Endodermal cell (in vitro differentiated cells): ENCODE measurements at regions not wholly inside any gene's neighbourhood (a gene's known extent, or its start where the extent isn't known, plus 50 kb on each side); places are given as distances from the start of the nearest gene placed in this dataset.

Experiments used
- DNase-seq: peaks from one replicate; pipeline ENCODE4 v3.0.0-alpha.2; 2017
- H3K27ac ChIP-seq: 2 replicates; pipeline ENCODE4 v1.5.1; 2013; ENCODE audit warnings: mild to moderate bottlenecking, low read depth, low read length, moderate library complexity
- H3K27me3 ChIP-seq: 2 replicates; pipeline ENCODE4 v1.6.1; 2013; ENCODE audit warnings: mild to moderate bottlenecking, low read length, moderate library complexity; ENCODE audit not compliant: insufficient read depth, control insufficient read depth, poor library complexity, severe bottlenecking
- H3K36me3 ChIP-seq: 2 replicates; pipeline ENCODE4 v1.7.0; 2013; ENCODE audit warnings: mild to moderate bottlenecking, low read length, moderate library complexity; ENCODE audit not compliant: control insufficient read depth, insufficient read depth
- H3K4me1 ChIP-seq: one replicate; pipeline ENCODE4 v1.7.0; 2013; ENCODE audit warnings: low read length; ENCODE audit not compliant: control insufficient read depth, insufficient read depth
- H3K4me3 ChIP-seq: 2 replicates; pipeline ENCODE4 v1.5.1; 2013; ENCODE audit warnings: mild to moderate bottlenecking, low read length, moderate library complexity
- H3K9ac ChIP-seq: 2 replicates; pipeline ENCODE4 v1.6.1; 2013; ENCODE audit warnings: mild to moderate bottlenecking, low read length, moderate library complexity; ENCODE audit not compliant: poor library complexity, severe bottlenecking; ENCODE audit errors: extremely low read depth
- H3K9me3 ChIP-seq: 2 replicates; pipeline ENCODE4 v1.6.1; 2013; ENCODE audit warnings: mild to moderate bottlenecking, low read length, moderate library complexity; ENCODE audit not compliant: control insufficient read depth
- H3K27ac Mint-ChIP-seq: 2 replicates; pipeline ENCODE4 v1.8.0; 2020; ENCODE audit warnings: mixed read lengths
- H3K27me3 Mint-ChIP-seq: 2 replicates; pipeline ENCODE4 v1.8.0; 2021; ENCODE audit warnings: mild to moderate bottlenecking, mixed read lengths; ENCODE audit not compliant: insufficient read depth
- H3K36me3 Mint-ChIP-seq: 2 replicates; pipeline ENCODE4 v1.8.0; 2020; ENCODE audit warnings: low read depth, mixed read lengths
- H3K4me1 Mint-ChIP-seq: 2 replicates; pipeline ENCODE4 v1.8.0; 2020; ENCODE audit warnings: mixed read lengths
- H3K4me3 Mint-ChIP-seq: 2 replicates; pipeline ENCODE4 v1.8.0; 2020; ENCODE audit warnings: mild to moderate bottlenecking, moderate library complexity, mixed read lengths
- H3K9me3 Mint-ChIP-seq: 2 replicates; pipeline ENCODE4 v1.8.0; 2020; ENCODE audit warnings: mild to moderate bottlenecking, mixed read lengths
- WGBS, 2 experiments: methylation state at CpG; one replicate each; pipeline versions ENCODE4 v1.1.5 to v1.1.7; 2013; ENCODE audit warnings: missing lambda C conversion rate in 2 of 2, mixed read lengths in 1 of 2; ENCODE audit not compliant: insufficient coverage in 1 of 2, insufficient read length in 1 of 2; 5-methylcytosine and 5-hydroxymethylcytosine counted together
- TF ChIP-seq, protein P1 (sequence below): fragments of 200-600 bp; sonication (generic); conservative IDR thresholded peaks from 2 replicates; pipeline ENCODE4 v1.5.0; 2021; ENCODE audit warnings: antibody characterized with exemption, mild to moderate bottlenecking

DNA sequence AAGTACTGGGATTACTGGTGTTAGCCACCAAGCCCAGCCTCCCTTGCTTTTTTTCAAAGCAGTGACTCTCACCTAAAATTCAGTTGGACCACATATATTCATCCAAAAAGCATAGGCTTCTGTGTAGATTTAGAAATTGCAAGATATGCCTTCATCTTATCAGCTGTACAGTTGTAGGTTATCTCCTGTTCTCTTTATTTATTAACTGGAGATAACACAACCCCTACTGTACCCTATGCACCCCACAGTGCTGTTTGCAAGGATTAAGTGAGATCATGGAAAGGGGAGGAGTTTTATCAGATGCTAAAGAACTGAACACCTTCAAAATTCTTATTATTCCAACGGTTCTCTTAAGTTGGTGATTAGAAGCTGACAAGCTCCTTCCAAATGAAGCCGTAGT lies 164.4 kb upstream of the JARID2 start:
- TF ChIP-seq, protein P1, sequence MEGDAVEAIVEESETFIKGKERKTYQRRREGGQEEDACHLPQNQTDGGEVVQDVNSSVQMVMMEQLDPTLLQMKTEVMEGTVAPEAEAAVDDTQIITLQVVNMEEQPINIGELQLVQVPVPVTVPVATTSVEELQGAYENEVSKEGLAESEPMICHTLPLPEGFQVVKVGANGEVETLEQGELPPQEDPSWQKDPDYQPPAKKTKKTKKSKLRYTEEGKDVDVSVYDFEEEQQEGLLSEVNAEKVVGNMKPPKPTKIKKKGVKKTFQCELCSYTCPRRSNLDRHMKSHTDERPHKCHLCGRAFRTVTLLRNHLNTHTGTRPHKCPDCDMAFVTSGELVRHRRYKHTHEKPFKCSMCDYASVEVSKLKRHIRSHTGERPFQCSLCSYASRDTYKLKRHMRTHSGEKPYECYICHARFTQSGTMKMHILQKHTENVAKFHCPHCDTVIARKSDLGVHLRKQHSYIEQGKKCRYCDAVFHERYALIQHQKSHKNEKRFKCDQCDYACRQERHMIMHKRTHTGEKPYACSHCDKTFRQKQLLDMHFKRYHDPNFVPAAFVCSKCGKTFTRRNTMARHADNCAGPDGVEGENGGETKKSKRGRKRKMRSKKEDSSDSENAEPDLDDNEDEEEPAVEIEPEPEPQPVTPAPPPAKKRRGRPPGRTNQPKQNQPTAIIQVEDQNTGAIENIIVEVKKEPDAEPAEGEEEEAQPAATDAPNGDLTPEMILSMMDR = no peak
- Histone ChIP-seq H3K27ac (no peak overlapping the region), H3K27me3 (no peaks in the 10 kb centered on the region), H3K9me3 (no peaks in the 10 kb centered on the region), H3K36me3 (no peaks in the 10 kb centered on the region), H3K4me3 (no peak overlapping the region), H3K9ac (no peak overlapping the region), H3K4me1 (peaks cover 12% of the 10 kb centered on the region)
- peaks cover 33% of the 10 kb centered on the region for H3K4me1 Mint-ChIP-seq
- peak overlapping the region; percentile 48 for H3K27ac Mint-ChIP-seq
- WGBS, 2 experiments = 80 to 88% methylated on average over 1 to 2 of the region's 2 CpGs
- no peaks in the 10 kb centered on the region for H3K9me3 Mint-ChIP-seq
- no peaks in the 10 kb centered on the region for H3K27me3 Mint-ChIP-seq
- DNase-seq = no peak
- H3K36me3 Mint-ChIP-seq = no peaks in the 10 kb centered on the region
- no peak overlapping the region for H3K4me3 Mint-ChIP-seq

DNA sequence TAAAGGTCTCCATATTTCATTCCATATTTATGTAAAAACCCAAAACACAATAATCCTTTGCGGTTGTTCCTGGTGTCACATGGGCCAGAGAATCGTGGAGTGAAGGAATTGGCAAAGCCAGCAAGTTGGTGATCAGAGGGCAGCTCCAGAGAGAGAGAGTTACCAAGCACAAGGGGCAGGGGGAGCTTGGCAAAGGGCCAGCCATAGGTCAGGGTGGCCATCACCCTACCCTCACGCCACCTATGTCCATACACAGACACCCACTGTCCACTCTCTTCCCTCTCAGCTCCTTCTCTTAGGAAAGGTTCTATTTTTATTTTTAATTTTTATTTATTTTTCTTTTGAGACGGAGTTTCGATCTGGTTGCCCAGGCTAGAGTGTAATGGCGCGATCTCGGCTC lies 163.2 kb upstream of the JARID2 start:
- no peak overlapping the region for H3K4me3 ChIP-seq
- no peaks in the 10 kb centered on the region for H3K27me3 ChIP-seq
- no peak for DNase-seq
- WGBS, 2 experiments = 100% methylated on average over 3 to 8 of the region's 8 CpGs
- H3K36me3 Mint-ChIP-seq = no peaks in the 10 kb centered on the region
- H3K27me3 Mint-ChIP-seq = no peaks in the 10 kb centered on the region
- H3K4me1 ChIP-seq = peaks cover 10% of the 10 kb centered on the region
- no peaks in the 10 kb centered on the region for H3K36me3 ChIP-seq
- no peak overlapping the region for H3K27ac ChIP-seq
- H3K9ac ChIP-seq = no peak overlapping the region
- H3K9me3 ChIP-seq = no peaks in the 10 kb centered on the region
- no peaks in the 10 kb centered on the region for H3K9me3 Mint-ChIP-seq
- TF ChIP-seq, protein P1 = no peak
- H3K4me3 Mint-ChIP-seq = no peak overlapping the region
- peaks cover 24% of the 10 kb centered on the region for H3K4me1 Mint-ChIP-seq
- no peak overlapping the region for H3K27ac Mint-ChIP-seq

GRCh38 chr6:15086348-15087158 lies 159.3 kb upstream of the JARID2 start:
- Mint-ChIP-seq H3K9me3 (no peaks in the 10 kb centered on the region), H3K27me3 (no peaks in the 10 kb centered on the region), H3K27ac (no peak overlapping the region), H3K36me3 (no peaks in the 10 kb centered on the region), H3K4me1 (peaks cover 16% of the 10 kb centered on the region), H3K4me3 (no peak overlapping the region)
- H3K36me3 ChIP-seq = no peaks in the 10 kb centered on the region
- TF ChIP-seq, protein P1 = no peak
- no peak overlapping the region for H3K4me3 ChIP-seq
- no peak for DNase-seq
- H3K4me1 ChIP-seq = no peaks in the 10 kb centered on the region
- H3K9ac ChIP-seq = no peak overlapping the region
- no peak overlapping the region for H3K27ac ChIP-seq
- 85 to 86% methylated on average over 9 to 12 of the region's 12 CpGs for WGBS, 2 experiments
- H3K9me3 ChIP-seq = no peaks in the 10 kb centered on the region
- H3K27me3 ChIP-seq = no peaks in the 10 kb centered on the region
